ENCODE measurements at regions not wholly inside any gene's neighbourhood (a gene's known extent, or its start where the extent isn't known, plus 50 kb on each side); places are given as distances from the start of the nearest gene placed in this dataset.

DNA sequence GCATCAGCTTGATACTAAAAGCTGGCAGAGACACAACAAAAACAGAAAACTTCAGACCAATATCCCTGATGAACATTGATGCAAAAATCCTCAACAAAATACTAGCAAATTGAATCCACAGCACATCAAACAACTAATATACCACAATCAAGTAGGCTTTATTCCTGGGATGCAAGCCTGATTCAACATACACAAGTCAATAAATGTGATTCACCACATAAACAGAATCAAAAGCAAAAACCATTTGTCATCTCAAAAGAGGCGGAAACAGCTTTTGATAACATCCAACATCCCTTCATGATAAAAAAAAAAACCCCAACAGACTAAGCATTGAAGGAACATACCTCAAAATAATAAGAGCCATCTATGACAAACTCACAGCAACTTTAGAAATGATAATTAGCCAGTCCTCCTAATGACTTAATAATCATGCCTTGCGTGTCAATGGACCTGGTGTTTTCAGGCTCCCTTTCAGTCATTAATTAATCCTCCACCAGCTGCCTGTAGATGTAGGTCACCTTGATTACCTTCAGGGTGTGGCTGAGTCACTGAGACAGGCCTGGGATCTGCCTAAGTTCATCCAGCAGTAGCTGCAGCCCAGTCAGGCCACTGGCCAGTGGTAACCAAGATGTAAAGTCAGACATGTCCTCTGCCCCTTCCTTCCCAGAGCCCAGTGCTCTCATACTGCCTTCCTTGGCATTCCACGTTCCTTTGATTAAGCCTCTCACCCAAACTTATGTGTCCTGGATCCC lies 109.8 kb downstream of the EHF start:
- intact Hi-C loops (cut with micrococcal nuclease): no loop called here
- H3K4me3 ChIP-seq (replicated peaks in 1 of 3; ENCODE audit: low read depth in 2 of 3, low read length in 3 of 3): no peak overlapping the region
- no peak overlapping the region for H3K9ac ChIP-seq (ENCODE audit: insufficient read depth, low read length, poor library complexity, severe bottlenecking)
- H3K4me1 Mint-ChIP-seq: no peaks in the 10 kb centered on the region
- no peaks in the 10 kb centered on the region for H3K36me3 ChIP-seq (replicated peaks in 1 of 2; ENCODE audit: control insufficient read depth in 1 of 2, insufficient read depth in 2 of 2, low read length in 2 of 2)
- no peak overlapping the region for H3K27ac Mint-ChIP-seq
- no peak overlapping the region for H3K4me2 ChIP-seq (replicated peaks; ENCODE audit: extremely low read depth, low read length, poor library complexity, severe bottlenecking)
- H3K4me1 ChIP-seq (ENCODE audit: control insufficient read depth in 1 of 2, insufficient read depth in 2 of 2, low read length in 2 of 2): no peaks in the 10 kb centered on the region
- DNase-seq: no peak
- no peaks in the 10 kb centered on the region for H3K79me2 ChIP-seq (ENCODE audit: insufficient read depth, low read length)
- H3K9me3 ChIP-seq (replicated peaks in 1 of 2; ENCODE audit: control insufficient read depth in 1 of 2, insufficient read depth in 1 of 2, low read length in 2 of 2): no peaks in the 10 kb centered on the region
- WGBS (ENCODE audit: insufficient coverage): 100% methylated on average over 1 of the region's 3 CpGs
- no peaks in the 10 kb centered on the region for H4K20me1 ChIP-seq (ENCODE audit: insufficient read depth, low read length)
- no peaks in the 10 kb centered on the region for H3K27me3 ChIP-seq (ENCODE audit: control insufficient read depth in 2 of 2, insufficient read depth in 2 of 2, low read length in 2 of 2)
- TF ChIP-seq, protein P1, sequence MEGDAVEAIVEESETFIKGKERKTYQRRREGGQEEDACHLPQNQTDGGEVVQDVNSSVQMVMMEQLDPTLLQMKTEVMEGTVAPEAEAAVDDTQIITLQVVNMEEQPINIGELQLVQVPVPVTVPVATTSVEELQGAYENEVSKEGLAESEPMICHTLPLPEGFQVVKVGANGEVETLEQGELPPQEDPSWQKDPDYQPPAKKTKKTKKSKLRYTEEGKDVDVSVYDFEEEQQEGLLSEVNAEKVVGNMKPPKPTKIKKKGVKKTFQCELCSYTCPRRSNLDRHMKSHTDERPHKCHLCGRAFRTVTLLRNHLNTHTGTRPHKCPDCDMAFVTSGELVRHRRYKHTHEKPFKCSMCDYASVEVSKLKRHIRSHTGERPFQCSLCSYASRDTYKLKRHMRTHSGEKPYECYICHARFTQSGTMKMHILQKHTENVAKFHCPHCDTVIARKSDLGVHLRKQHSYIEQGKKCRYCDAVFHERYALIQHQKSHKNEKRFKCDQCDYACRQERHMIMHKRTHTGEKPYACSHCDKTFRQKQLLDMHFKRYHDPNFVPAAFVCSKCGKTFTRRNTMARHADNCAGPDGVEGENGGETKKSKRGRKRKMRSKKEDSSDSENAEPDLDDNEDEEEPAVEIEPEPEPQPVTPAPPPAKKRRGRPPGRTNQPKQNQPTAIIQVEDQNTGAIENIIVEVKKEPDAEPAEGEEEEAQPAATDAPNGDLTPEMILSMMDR (IDR thresholded peaks at IDR 0.05): no peak
- H3K27ac ChIP-seq (ENCODE audit: low read depth in 1 of 2, low read length in 2 of 2): no peak overlapping the region
- H3K9me3 Mint-ChIP-seq: peaks cover 0 to 9% (median 3%) of the 10 kb centered on the region in 7 donors
- no peak overlapping the region for H3K4me3 Mint-ChIP-seq
- H2AFZ ChIP-seq (ENCODE audit: insufficient read depth, low read depth, low read length, poor library complexity, severe bottlenecking): no peak overlapping the region
- H3K36me3 Mint-ChIP-seq: no peaks in the 10 kb centered on the region
- peaks cover 3 to 9% (median 4%) of the 10 kb centered on the region in 3 donors for H3K27me3 Mint-ChIP-seq (ENCODE audit: low read depth in 3 of 3)

DNA sequence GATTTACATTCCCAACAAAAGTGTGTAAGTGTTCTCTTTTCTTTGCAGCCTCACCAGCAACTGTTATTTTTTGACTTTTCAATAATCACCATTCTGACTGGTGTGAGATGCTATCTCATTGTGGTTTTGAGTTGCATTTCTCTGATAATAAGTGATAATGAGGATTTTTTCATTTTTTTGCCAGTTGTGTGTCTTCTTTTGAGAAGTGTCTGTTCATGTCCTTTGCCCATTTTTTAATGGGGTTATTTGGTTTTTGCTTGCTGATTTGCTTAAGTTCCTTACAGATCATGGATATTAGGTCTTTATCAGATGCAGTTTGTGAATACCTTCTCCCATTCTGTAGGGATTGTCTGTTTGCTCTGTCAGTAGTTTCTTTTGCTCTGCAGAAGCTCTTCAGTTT lies 107.7 kb downstream of the EHF start:
- Histone ChIP-seq H3K27ac (ENCODE audit: low read depth in 1 of 2, low read length in 2 of 2) (no peak overlapping the region), H3K4me1 (ENCODE audit: control insufficient read depth in 1 of 2, insufficient read depth in 2 of 2, low read length in 2 of 2) (no peaks in the 10 kb centered on the region), H3K4me3 (replicated peaks in 1 of 3; ENCODE audit: low read depth in 2 of 3, low read length in 3 of 3) (no peak overlapping the region), H4K20me1 (ENCODE audit: insufficient read depth, low read length) (no peaks in the 10 kb centered on the region), H3K4me2 (replicated peaks; ENCODE audit: extremely low read depth, low read length, poor library complexity, severe bottlenecking) (no peak overlapping the region), H3K27me3 (ENCODE audit: control insufficient read depth in 2 of 2, insufficient read depth in 2 of 2, low read length in 2 of 2) (no peaks in the 10 kb centered on the region), H3K9me3 (replicated peaks in 1 of 2; ENCODE audit: control insufficient read depth in 1 of 2, insufficient read depth in 1 of 2, low read length in 2 of 2) (peaks cover 0 to 1% of the 10 kb centered on the region in 2 donors), H3K36me3 (replicated peaks in 1 of 2; ENCODE audit: control insufficient read depth in 1 of 2, insufficient read depth in 2 of 2, low read length in 2 of 2) (no peaks in the 10 kb centered on the region), H3K9ac (ENCODE audit: insufficient read depth, low read length, poor library complexity, severe bottlenecking) (no peak overlapping the region), H2AFZ (ENCODE audit: insufficient read depth, low read depth, low read length, poor library complexity, severe bottlenecking) (no peak overlapping the region), H3K79me2 (ENCODE audit: insufficient read depth, low read length) (no peaks in the 10 kb centered on the region)
- Mint-ChIP-seq H3K27ac (no peak overlapping the region), H3K36me3 (no peaks in the 10 kb centered on the region), H3K27me3 (ENCODE audit: low read depth in 3 of 3) (peaks cover 2 to 4% (median 4%) of the 10 kb centered on the region in 3 donors), H3K4me3 (no peak overlapping the region), H3K9me3 (peaks cover 1 to 13% (median 8%) of the 10 kb centered on the region in 7 donors), H3K4me1 (no peaks in the 10 kb centered on the region)
- intact Hi-C loops (cut with micrococcal nuclease): no loop called here
- no peak for DNase-seq
- TF ChIP-seq, protein P1 (IDR thresholded peaks at IDR 0.05): no peak
